ENCODE measurements at regions not wholly inside any gene's neighbourhood (a gene's known extent, or its start where the extent isn't known, plus 50 kb on each side); places are given as distances from the start of the nearest gene placed in this dataset.

GRCh38 chr16:13803974-13804373 lies 116.0 kb upstream of the ERCC4 start:
- Histone ChIP-seq H3K27ac (no peak overlapping the region), H3K36me3 (ENCODE audit: control insufficient read depth, insufficient read depth, low read length) (no peaks in the 10 kb centered on the region), H3K4me2 (ENCODE audit: low read length) (no peak overlapping the region), H3K9me3 (ENCODE audit: control insufficient read depth, low read length) (no peaks in the 10 kb centered on the region), H3K79me2 (no peaks in the 10 kb centered on the region), H3K4me1 (no peaks in the 10 kb centered on the region), H3K4me3 (ENCODE audit: low read depth, low read length) (no peak overlapping the region), H3K9ac (no peak overlapping the region), H2AFZ (no peak overlapping the region), H3K27me3 (ENCODE audit: control insufficient read depth, insufficient read depth, low read length) (no peaks in the 10 kb centered on the region)
- no peak for TF ChIP-seq CTCF (IDR thresholded peaks at IDR 0.05)

- Histone ChIP-seq H3K4me3 (ENCODE audit: low read depth, low read length) (no peak overlapping the region), H2AFZ (no peak overlapping the region), H3K27me3 (ENCODE audit: control insufficient read depth, insufficient read depth, low read length) (no peaks in the 10 kb centered on the region), H3K9ac (no peak overlapping the region), H3K27ac (no peak overlapping the region), H3K36me3 (ENCODE audit: control insufficient read depth, insufficient read depth, low read length) (no peaks in the 10 kb centered on the region), H3K4me2 (ENCODE audit: low read length) (no peak overlapping the region), H3K79me2 (no peaks in the 10 kb centered on the region), H3K4me1 (no peaks in the 10 kb centered on the region), H3K9me3 (ENCODE audit: control insufficient read depth, low read length) (no peaks in the 10 kb centered on the region)
- no peak for TF ChIP-seq CTCF (IDR thresholded peaks at IDR 0.05)
Measured at GRCh38 chr16:13805951-13806350, 114.0 kb upstream of the ERCC4 start.

DNA sequence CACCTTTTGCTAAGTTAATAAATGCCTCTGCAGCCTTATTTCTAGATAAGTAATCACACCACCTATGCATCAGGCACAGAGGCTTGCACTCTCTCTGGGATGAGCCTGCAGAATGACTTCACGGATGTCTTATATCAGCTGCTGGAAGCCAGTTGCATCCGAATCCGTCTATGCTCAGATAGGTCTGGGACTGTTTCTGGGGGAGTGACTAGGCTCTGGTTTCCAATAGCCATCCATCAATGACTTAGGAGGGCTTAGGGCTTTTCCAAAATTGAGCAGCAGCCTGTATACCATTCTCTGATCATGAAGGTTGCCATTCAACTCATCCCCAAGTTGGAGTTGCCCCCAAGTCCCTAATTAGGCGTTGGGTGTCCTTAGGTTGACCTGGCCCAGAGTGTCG lies 113.3 kb upstream of the ERCC4 start:
- no peak overlapping the region for H2AFZ ChIP-seq
- H3K4me2 ChIP-seq (ENCODE audit: low read length), result no peak overlapping the region
- no peak overlapping the region for H3K27ac ChIP-seq
- H3K9me3 ChIP-seq (ENCODE audit: control insufficient read depth, low read length), result no peaks in the 10 kb centered on the region
- no peaks in the 10 kb centered on the region for H3K4me1 ChIP-seq
- no peak for TF ChIP-seq CTCF (IDR thresholded peaks at IDR 0.05)
- H3K79me2 ChIP-seq, result no peaks in the 10 kb centered on the region
- H3K4me3 ChIP-seq (ENCODE audit: low read depth, low read length), result no peak overlapping the region
- H3K27me3 ChIP-seq (ENCODE audit: control insufficient read depth, insufficient read depth, low read length), result no peaks in the 10 kb centered on the region
- no peak overlapping the region for H3K9ac ChIP-seq
- H3K36me3 ChIP-seq (ENCODE audit: control insufficient read depth, insufficient read depth, low read length), result no peaks in the 10 kb centered on the region

GRCh38 chr16:13808102-13808501 lies 111.9 kb upstream of the ERCC4 start:
- Histone ChIP-seq H3K4me3 (ENCODE audit: low read depth, low read length) (no peak overlapping the region), H3K9me3 (ENCODE audit: control insufficient read depth, low read length) (no peaks in the 10 kb centered on the region), H3K79me2 (no peaks in the 10 kb centered on the region), H2AFZ (no peak overlapping the region), H3K27ac (no peak overlapping the region), H3K9ac (no peak overlapping the region), H3K4me2 (ENCODE audit: low read length) (no peak overlapping the region), H3K4me1 (no peaks in the 10 kb centered on the region), H3K27me3 (ENCODE audit: control insufficient read depth, insufficient read depth, low read length) (no peaks in the 10 kb centered on the region), H3K36me3 (ENCODE audit: control insufficient read depth, insufficient read depth, low read length) (no peaks in the 10 kb centered on the region)
- TF ChIP-seq CTCF (IDR thresholded peaks at IDR 0.05), result no peak

GRCh38 chr16:13809765-13810164 lies 110.2 kb upstream of the ERCC4 start:
- no peak overlapping the region for H3K4me2 ChIP-seq (ENCODE audit: low read length)
- H3K4me1 ChIP-seq, result no peaks in the 10 kb centered on the region
- H3K27me3 ChIP-seq (ENCODE audit: control insufficient read depth, insufficient read depth, low read length), result no peaks in the 10 kb centered on the region
- H2AFZ ChIP-seq, result no peak overlapping the region
- no peak overlapping the region for H3K9ac ChIP-seq
- no peaks in the 10 kb centered on the region for H3K9me3 ChIP-seq (ENCODE audit: control insufficient read depth, low read length)
- no peak overlapping the region for H3K4me3 ChIP-seq (ENCODE audit: low read depth, low read length)
- no peaks in the 10 kb centered on the region for H3K79me2 ChIP-seq
- H3K27ac ChIP-seq, result no peak overlapping the region
- H3K36me3 ChIP-seq (ENCODE audit: control insufficient read depth, insufficient read depth, low read length), result no peaks in the 10 kb centered on the region
- no peak for TF ChIP-seq CTCF (IDR thresholded peaks at IDR 0.05)
